CD4-positive, alpha-beta T cell (primary cell): ENCODE measurements at regions not wholly inside any gene's neighbourhood (a gene's known extent, or its start where the extent isn't known, plus 50 kb on each side); places are given as distances from the start of the nearest gene placed in this dataset.

Experiments
- ATAC-seq: fragments of 200-7000 bp; cut with Tn5 transposase; one replicate; pipeline ENCODE4 v1.10.0; 2022; ENCODE audit warnings: mild to moderate bottlenecking; ENCODE audit not compliant: poor library complexity
- CTCF ChIA-PET: fragments of 350-600 bp; sonication (Branson Sonifier 250); formaldehyde crosslinking; loops from one replicate; lab custom pipeline; 2021; ENCODE audit warnings: antibody characterized with exemption, inconsistent platforms; lab: Charles Lee
- POLR2A ChIA-PET: fragments of 350-600 bp; sonication (Branson Sonifier 250); formaldehyde crosslinking; loops from one replicate; lab custom pipeline; 2021; ENCODE audit warnings: antibody characterized with exemption, inconsistent platforms; lab: Charles Lee
- DNase-seq, 14 experiments: peaks; one replicate each; pipeline ENCODE4 v3.0.0-alpha.2; 2013 to 2020; ENCODE audit warnings: mixed read lengths in 2 of 14
- H3K27ac ChIP-seq, 2 donors: one replicate each; pipeline versions ENCODE4 v1.5.1 to v1.7.0; 2013; ENCODE audit warnings: low read length in 2 of 2, low read depth in 1 of 2, mild to moderate bottlenecking in 1 of 2
- H3K27me3 ChIP-seq, 2 experiments: 1 replicate in 1 of 2; 2 replicates in 1 of 2; pipeline versions ENCODE4 v1.6.1 to v1.7.0; 2013; ENCODE audit warnings: low read length in 2 of 2, control low read depth in 1 of 2, mild to moderate bottlenecking in 1 of 2, moderate library complexity in 1 of 2; ENCODE audit not compliant: insufficient read depth in 2 of 2, control insufficient read depth in 1 of 2
- H3K36me3 ChIP-seq: one replicate; pipeline ENCODE4 v1.6.1; 2013; ENCODE audit warnings: low read length, control low read depth; ENCODE audit not compliant: insufficient read depth
- H3K4me1 ChIP-seq: one replicate; pipeline ENCODE4 v1.6.1; 2013; ENCODE audit warnings: low read length, control low read depth; ENCODE audit not compliant: insufficient read depth
- H3K4me3 ChIP-seq: one replicate; pipeline ENCODE4 v1.5.1; 2013; ENCODE audit warnings: mild to moderate bottlenecking, low read length, moderate library complexity
- H3K9me3 ChIP-seq, 2 experiments: 1 replicate in 1 of 2; 2 replicates in 1 of 2; pipeline versions ENCODE4 v1.6.1 to v1.7.0; 2013; ENCODE audit warnings: low read length in 2 of 2, mild to moderate bottlenecking in 2 of 2, control low read depth in 1 of 2, moderate library complexity in 1 of 2; ENCODE audit not compliant: control insufficient read depth in 1 of 2, insufficient read depth in 1 of 2
- H3K27ac Mint-ChIP-seq: one replicate; pipeline ENCODE4 v1.8.0; 2020; ENCODE audit warnings: mixed read lengths
- H3K27me3 Mint-ChIP-seq: one replicate; pipeline ENCODE4 v1.8.0; 2021; ENCODE audit warnings: mixed read lengths
- H3K36me3 Mint-ChIP-seq: one replicate; pipeline ENCODE4 v1.8.0; 2021; ENCODE audit warnings: low read depth, mixed read lengths
- H3K4me1 Mint-ChIP-seq: one replicate; pipeline ENCODE4 v1.8.0; 2021; ENCODE audit warnings: low read depth, mixed read lengths
- H3K4me3 Mint-ChIP-seq: one replicate; pipeline ENCODE4 v1.8.0; 2020; ENCODE audit warnings: mild to moderate bottlenecking, mixed read lengths
- H3K9me3 Mint-ChIP-seq: one replicate; pipeline ENCODE4 v1.8.0; 2020; ENCODE audit warnings: mixed read lengths
- CTCF ChIP-seq: fragments of 200-600 bp; IDR thresholded peaks from one replicate; pipeline ENCODE4 v1.8.0; 2022; ENCODE audit warnings: antibody characterized with exemption, mild to moderate bottlenecking
- intact Hi-C, 2 experiments: fragments of 100-400 bp; cut with DNase I in 1 of 2; cut with micrococcal nuclease in 1 of 2; formaldehyde crosslinking; loops; one replicate each; pipeline versions ENCODE4 v1.15.1 to v1.9.0; 2023 to 2025; cut with DNase I, micrococcal nuclease

DNA sequence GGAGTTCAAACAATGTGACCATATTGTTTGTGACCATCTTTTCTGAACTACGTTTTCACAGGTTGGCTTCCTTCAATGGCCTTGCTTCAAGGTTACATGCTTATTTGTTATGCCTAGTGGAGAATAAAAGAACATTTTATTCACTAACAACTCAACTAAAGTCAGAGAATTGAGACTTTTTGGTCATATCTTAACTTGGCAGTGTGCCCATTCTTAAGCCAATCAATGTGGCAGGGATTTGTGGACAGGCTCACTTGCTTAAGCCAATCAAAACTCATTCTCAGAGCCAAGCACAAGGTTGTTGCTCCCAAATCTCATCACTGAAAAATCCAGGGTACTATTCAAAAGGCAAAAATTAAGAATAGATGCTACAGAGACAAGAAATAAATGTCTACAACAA, 455.8 kb upstream of the FAT3 start:
- H3K4me3 Mint-ChIP-seq: no peak overlapping the region
- H3K27ac Mint-ChIP-seq: no peak overlapping the region
- ChIA-PET POLR2A (no interaction called here), CTCF (no interaction called here)
- no peak overlapping the region for H3K4me3 ChIP-seq
- peaks cover 5% of the 10 kb centered on the region in 2 experiments for H3K9me3 ChIP-seq
- no peak for DNase-seq
- ATAC-seq: no peak
- H3K36me3 ChIP-seq: no peaks in the 10 kb centered on the region
- peaks cover 7% of the 10 kb centered on the region for H3K9me3 Mint-ChIP-seq
- no peaks in the 10 kb centered on the region for H3K4me1 ChIP-seq
- no peak overlapping the region for H3K27ac ChIP-seq
- no peaks in the 10 kb centered on the region for H3K4me1 Mint-ChIP-seq
- TF ChIP-seq CTCF: no peak
- intact Hi-C loops: no loop called here
- no peaks in the 10 kb centered on the region for H3K27me3 ChIP-seq
- no peaks in the 10 kb centered on the region for H3K36me3 Mint-ChIP-seq
- H3K27me3 Mint-ChIP-seq: no peaks in the 10 kb centered on the region

DNA sequence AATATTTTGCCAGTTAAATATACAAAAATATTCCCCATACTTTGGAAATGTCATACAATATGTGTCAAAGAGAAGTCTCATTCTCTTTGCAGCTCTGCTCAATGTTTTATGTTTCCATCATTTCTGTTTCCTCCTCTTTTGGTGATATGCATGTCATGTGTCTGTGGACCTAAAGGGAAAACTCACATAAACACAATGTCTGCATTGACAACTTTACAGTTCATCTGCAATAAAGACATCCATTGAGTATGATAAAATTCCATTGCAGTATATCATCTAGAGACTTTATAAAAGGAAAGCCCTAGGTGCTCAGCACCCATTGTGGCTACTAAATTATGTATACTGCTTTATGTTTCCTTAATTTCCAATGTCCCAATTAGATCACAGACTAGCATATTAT, 461.3 kb upstream of the FAT3 start:
- Histone ChIP-seq H3K4me1 (no peaks in the 10 kb centered on the region), H3K36me3 (no peaks in the 10 kb centered on the region), H3K4me3 (no peak overlapping the region), H3K27me3 (no peaks in the 10 kb centered on the region), H3K27ac (no peak overlapping the region), H3K9me3 (no peaks in the 10 kb centered on the region)
- ChIA-PET POLR2A (no interaction called here), CTCF (no interaction called here)
- no peak for DNase-seq
- intact Hi-C loops: no loop called here
- no peak for TF ChIP-seq CTCF
- Mint-ChIP-seq H3K4me3 (no peak overlapping the region), H3K4me1 (no peaks in the 10 kb centered on the region), H3K27ac (no peak overlapping the region), H3K36me3 (no peaks in the 10 kb centered on the region), H3K27me3 (no peaks in the 10 kb centered on the region), H3K9me3 (peaks cover 8% of the 10 kb centered on the region)
- ATAC-seq: no peak

DNA sequence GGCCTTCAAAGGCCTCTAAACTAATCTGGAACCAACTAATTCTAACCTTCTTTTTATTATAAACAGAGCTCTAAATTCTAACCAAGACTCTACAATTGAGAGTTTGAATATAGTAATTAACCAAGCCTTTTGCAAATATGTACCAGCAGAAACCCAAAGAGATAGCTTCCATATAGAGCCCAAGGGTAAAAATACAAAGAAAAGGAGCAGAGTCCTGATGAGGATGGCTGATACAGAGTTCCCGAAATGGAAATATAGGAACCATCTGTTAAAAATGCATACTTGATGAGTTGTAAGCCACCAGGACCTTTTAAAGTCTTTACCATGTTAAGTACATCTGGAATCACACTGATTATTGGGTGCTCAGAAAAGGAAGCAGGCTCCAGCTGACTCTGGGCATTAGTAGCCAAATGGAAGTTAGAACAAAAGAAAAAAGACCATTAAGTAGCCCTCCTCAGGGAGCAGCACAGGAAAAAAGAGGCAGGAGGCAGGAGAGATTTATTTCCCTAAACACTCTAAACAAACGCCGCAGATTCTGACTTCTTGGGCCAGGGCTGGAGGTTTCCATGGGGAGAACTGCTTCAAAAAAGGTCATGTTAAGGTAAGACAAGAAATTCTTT, 463.1 kb upstream of the FAT3 start:
- CTCF ChIA-PET: no interaction called here
- Histone ChIP-seq H3K36me3 (no peaks in the 10 kb centered on the region), H3K4me3 (no peak overlapping the region), H3K27ac (no peak overlapping the region), H3K9me3 (no peaks in the 10 kb centered on the region), H3K4me1 (no peaks in the 10 kb centered on the region), H3K27me3 (no peaks in the 10 kb centered on the region)
- no peak for ATAC-seq
- Mint-ChIP-seq H3K27me3 (no peaks in the 10 kb centered on the region), H3K27ac (no peak overlapping the region), H3K4me3 (no peak overlapping the region), H3K9me3 (peaks cover 8% of the 10 kb centered on the region), H3K4me1 (no peaks in the 10 kb centered on the region), H3K36me3 (no peaks in the 10 kb centered on the region)
- POLR2A ChIA-PET: no interaction called here
- intact Hi-C loops: no loop called here
- DNase-seq: no peak
- TF ChIP-seq CTCF: no peak
